Smooth muscle cell (in vitro differentiated cells): ENCODE measurements at regions not wholly inside any gene's neighbourhood (a gene's known extent, or its start where the extent isn't known, plus 50 kb on each side); places are given as distances from the start of the nearest gene placed in this dataset.

Experiments
- DNase-seq: peaks from one replicate; lab custom pipeline; 2025; ENCODE audit not compliant: unreplicated experiment; lab: John Stamatoyannopoulos, UW
- H2AFZ ChIP-seq: fragments of 200-600 bp; sonication (generic); 2 replicates; pipeline ENCODE4 v1.6.0; 2016; ENCODE audit warnings: antibody characterized with exemption, low read depth, mild to moderate bottlenecking
- H3F3A ChIP-seq: fragments of 200-600 bp; sonication (generic); 2 replicates; pipeline ENCODE4 v1.6.0; 2017; ENCODE audit warnings: antibody characterized with exemption, low read depth
- H3K27ac ChIP-seq: fragments of 200-600 bp; sonication (generic); 2 replicates; pipeline ENCODE4 v1.5.1; 2016; ENCODE audit warnings: low read depth, mild to moderate bottlenecking
- H3K27me3 ChIP-seq: fragments of 200-600 bp; sonication (generic); 2 replicates; pipeline ENCODE4 v1.6.1; 2016; ENCODE audit warnings: low read depth, mild to moderate bottlenecking
- H3K36me3 ChIP-seq: fragments of 200-600 bp; sonication (generic); 2 replicates; pipeline ENCODE4 v1.5.1; 2016; ENCODE audit warnings: low read depth
- H3K4me1 ChIP-seq: fragments of 200-600 bp; sonication (generic); 2 replicates; pipeline ENCODE4 v1.5.1; 2016; ENCODE audit warnings: low read depth
- H3K4me2 ChIP-seq: fragments of 200-600 bp; sonication (generic); 2 replicates; pipeline ENCODE4 v1.6.0; 2016; ENCODE audit warnings: mild to moderate bottlenecking
- H3K4me3 ChIP-seq: fragments of 200-600 bp; sonication (generic); 2 replicates; pipeline ENCODE4 v1.5.1; 2016; ENCODE audit warnings: mild to moderate bottlenecking
- H3K79me2 ChIP-seq: fragments of 200-600 bp; sonication (generic); 2 replicates; pipeline ENCODE4 v1.6.0; 2016; ENCODE audit warnings: low read depth, mild to moderate bottlenecking
- H3K9ac ChIP-seq: fragments of 200-600 bp; sonication (generic); 2 replicates; pipeline ENCODE4 v1.6.0; 2016; ENCODE audit warnings: low read depth
- H3K9me3 ChIP-seq: fragments of 200-600 bp; sonication (generic); replicated peaks from 2 replicates; pipeline ENCODE4 v1.5.1; 2016; ENCODE audit warnings: low read depth
- H4K20me1 ChIP-seq: fragments of 200-600 bp; sonication (generic); 2 replicates; pipeline ENCODE4 v1.6.0; 2016; ENCODE audit warnings: low read depth
- CTCF ChIP-seq: fragments of 200-600 bp; sonication (generic); IDR thresholded peaks from 2 replicates; pipeline ENCODE4 v1.5.1; 2017; ENCODE audit warnings: borderline replicate concordance, mild to moderate bottlenecking, antibody characterized with exemption; ENCODE audit not compliant: insufficient read depth, poor library complexity, severe bottlenecking
- WGBS: methylation state at CpG from one replicate; pipeline ENCODE4 v1.1.7; 2016; ENCODE audit warnings: low lambda C conversion rate; 5-methylcytosine and 5-hydroxymethylcytosine counted together

DNA sequence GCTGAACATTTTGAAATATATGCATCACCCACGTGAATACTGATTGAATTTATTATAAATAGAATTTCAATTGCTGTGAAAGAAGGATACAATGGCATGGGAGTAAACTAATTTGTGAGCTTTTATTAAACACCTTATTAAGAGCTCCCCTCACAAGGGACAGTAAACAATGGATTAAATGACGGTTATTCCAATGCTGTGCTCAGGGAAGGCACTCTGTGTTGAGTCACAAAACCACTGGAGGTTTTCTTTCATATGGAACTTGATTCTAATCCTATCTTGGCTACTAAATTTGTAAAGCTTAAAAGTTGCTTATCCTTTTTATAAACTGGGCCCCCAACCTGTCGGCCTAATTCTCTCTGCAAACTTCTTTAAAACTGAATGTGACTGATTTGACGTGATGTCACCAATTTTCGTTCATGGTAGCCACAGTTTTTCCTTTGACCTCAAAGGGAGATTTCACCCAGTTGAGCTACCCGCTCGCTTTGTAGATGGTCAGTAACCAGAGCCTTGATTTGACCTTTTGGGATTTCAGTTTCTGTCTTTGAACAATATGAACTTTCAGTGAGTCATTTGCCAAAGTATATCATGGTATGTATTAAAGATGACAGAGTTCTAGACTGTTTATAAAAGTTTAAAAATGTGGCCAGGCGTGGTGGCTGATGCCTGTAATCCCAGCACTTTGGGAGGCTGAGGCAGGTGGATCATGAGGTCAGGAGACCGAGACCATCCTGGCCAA, 61.3 kb upstream of the PIK3R1 start:
- no peaks in the 10 kb centered on the region for H3K9me3 ChIP-seq
- H3K4me1 ChIP-seq: peaks cover 7% of the 10 kb centered on the region
- H3K79me2 ChIP-seq: no peaks in the 10 kb centered on the region
- no peak overlapping the region for H3K4me2 ChIP-seq
- DNase-seq: no peak
- H3K27me3 ChIP-seq: no peaks in the 10 kb centered on the region
- 62% methylated on average over 9 of the region's 9 CpGs for WGBS
- H4K20me1 ChIP-seq: no peaks in the 10 kb centered on the region
- H3K9ac ChIP-seq: no peak overlapping the region
- no peaks in the 10 kb centered on the region for H3K36me3 ChIP-seq
- no peaks in the 10 kb centered on the region for H3F3A ChIP-seq
- H3K4me3 ChIP-seq: no peak overlapping the region
- H3K27ac ChIP-seq: no peak overlapping the region
- TF ChIP-seq CTCF: no peak
- H2AFZ ChIP-seq: no peak overlapping the region

- H3K9me3 ChIP-seq: no peaks in the 10 kb centered on the region
- H3K4me1 ChIP-seq: peaks cover 7% of the 10 kb centered on the region
- DNase-seq: no peak
- no peak overlapping the region for H3K27ac ChIP-seq
- H2AFZ ChIP-seq: no peak overlapping the region
- no peaks in the 10 kb centered on the region for H4K20me1 ChIP-seq
- no peak overlapping the region for H3K4me3 ChIP-seq
- H3K36me3 ChIP-seq: no peaks in the 10 kb centered on the region
- no peaks in the 10 kb centered on the region for H3F3A ChIP-seq
- no peaks in the 10 kb centered on the region for H3K27me3 ChIP-seq
- H3K79me2 ChIP-seq: no peaks in the 10 kb centered on the region
- no peak overlapping the region for H3K4me2 ChIP-seq
- WGBS: 70% methylated on average over 4 of the region's 4 CpGs
- TF ChIP-seq CTCF: no peak
- no peak overlapping the region for H3K9ac ChIP-seq
Observed at GRCh38 chr5:68151812-68152211, 63.7 kb upstream of the PIK3R1 start.

GRCh38 chr5:68149189-68149588, 66.4 kb upstream of the PIK3R1 start:
- Histone ChIP-seq H3K4me3 (no peak overlapping the region), H3K79me2 (no peaks in the 10 kb centered on the region), H2AFZ (no peak overlapping the region), H3K4me1 (peaks cover 7% of the 10 kb centered on the region), H3K9ac (no peak overlapping the region), H4K20me1 (no peaks in the 10 kb centered on the region), H3K4me2 (no peak overlapping the region), H3K27ac (no peak overlapping the region), H3K27me3 (no peaks in the 10 kb centered on the region), H3F3A (no peaks in the 10 kb centered on the region), H3K9me3 (no peaks in the 10 kb centered on the region), H3K36me3 (no peaks in the 10 kb centered on the region)
- no peak for TF ChIP-seq CTCF
- DNase-seq: no peak
- 61% methylated on average over 2 of the region's 2 CpGs for WGBS

DNA sequence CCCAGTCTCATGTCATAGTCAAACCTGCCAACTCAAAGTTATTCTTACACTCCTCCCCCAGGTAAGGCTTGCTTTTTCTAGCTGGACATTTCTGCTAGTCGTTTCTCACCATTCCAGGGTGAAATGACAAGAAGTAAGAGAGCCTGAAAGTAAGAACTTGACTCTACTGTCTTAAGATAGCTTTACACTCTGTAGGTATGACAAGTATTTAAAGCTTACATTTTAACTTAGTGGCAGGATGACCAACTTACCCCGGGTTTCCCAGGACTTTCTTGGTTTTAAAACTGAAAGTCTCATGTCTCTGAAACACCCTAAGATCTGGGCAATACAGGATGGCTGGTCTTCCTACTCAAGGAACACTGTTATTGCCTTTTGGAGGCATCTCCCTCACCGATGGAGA, 67.5 kb upstream of the PIK3R1 start:
- Histone ChIP-seq H3K27me3 (no peaks in the 10 kb centered on the region), H3K9ac (no peak overlapping the region), H3K4me3 (no peak overlapping the region), H2AFZ (no peak overlapping the region), H3K79me2 (no peaks in the 10 kb centered on the region), H3F3A (no peaks in the 10 kb centered on the region), H3K9me3 (no peaks in the 10 kb centered on the region), H3K27ac (no peak overlapping the region), H3K4me2 (no peak overlapping the region), H3K4me1 (no peaks in the 10 kb centered on the region), H4K20me1 (no peaks in the 10 kb centered on the region), H3K36me3 (no peaks in the 10 kb centered on the region)
- WGBS: 90% methylated on average over 3 of the region's 3 CpGs
- no peak for DNase-seq
- no peak for TF ChIP-seq CTCF
